GM12878 (cell line): ENCODE measurements at regions not wholly inside any gene's neighbourhood (a gene's known extent, or its start where the extent isn't known, plus 50 kb on each side); places are given as distances from the start of the nearest gene placed in this dataset.

Experiments
- ATAC-seq: fragments of 200-7000 bp; cut with Tn5 transposase; 3 replicates; pipeline ENCODE4 v1.9.1; 2020; ENCODE audit warnings: mild to moderate bottlenecking, moderate library complexity
- BruUV-seq: library from RNA; stranded (reverse); fragments of 400-500 nt; replicated peaks from 2 replicates; lab custom pipeline; 2021; lab: Mats Ljungman, UMichigan
- CTCF ChIA-PET: fragments of 300-600 bp; sonication (Branson Sonifier 250); formaldehyde crosslinking; extraction: SDS; loops from one replicate; lab custom pipeline; 2021; ENCODE audit warnings: inconsistent platforms; lab: Yijun Ruan, JAX
- POLR2A ChIA-PET: fragments of 350-600 bp; formaldehyde crosslinking; extraction: SDS; loops from one replicate; lab custom pipeline; 2021; ENCODE audit warnings: inconsistent platforms; lab: Charles Lee
- RAD21 ChIA-PET: fragments of 300-600 bp; sonication (Branson Sonifier 250); formaldehyde crosslinking; loops from one replicate; lab custom pipeline; 2023; ENCODE audit warnings: antibody characterized with exemption; ENCODE audit not compliant: unreplicated experiment; lab: Charles Lee
- SMC1A ChIA-PET: fragments of 300-600 bp; sonication (Branson Sonifier 250); formaldehyde crosslinking; loops from one replicate; lab custom pipeline; 2023; ENCODE audit not compliant: unreplicated experiment, uncharacterized antibody; lab: Charles Lee
- DNase-seq: peaks from one replicate; pipeline ENCODE4 v3.0.0-alpha.2; 2011; ENCODE audit warnings: low read depth, low spot score
- FAIRE-seq: peaks from 3 replicates; lab custom pipeline; 2011; peaks lifted over from hg19 to GRCh38; lab: Jason Lieb, UNC
- H2AFZ ChIP-seq: 2 replicates; pipeline ENCODE4 v1.6.0; 2011; ENCODE audit warnings: low read depth, low read length, control low read depth; ENCODE audit not compliant: control insufficient read depth
- H3K27ac ChIP-seq: 2 replicates; pipeline ENCODE4 v1.5.1; 2011; ENCODE audit warnings: control low read depth; ENCODE audit not compliant: control insufficient read depth, insufficient read depth
- H3K27me3 ChIP-seq, 2 experiments: replicated peaks in 1 of 2; 2 replicates each; pipeline versions ENCODE4 v1.6.0 to v1.6.1; 2011; ENCODE audit warnings: low read length in 1 of 2; ENCODE audit not compliant: control insufficient read depth in 2 of 2, insufficient read depth in 2 of 2
- H3K36me3 ChIP-seq, 2 experiments: 2 replicates each; pipeline ENCODE4 v1.5.1; 2011; ENCODE audit warnings: low read length in 1 of 2; ENCODE audit not compliant: control insufficient read depth in 2 of 2, insufficient read depth in 2 of 2
- H3K4me1 ChIP-seq: 2 replicates; pipeline ENCODE4 v1.6.1; 2011; ENCODE audit warnings: mild to moderate bottlenecking, low read length, moderate library complexity, mixed read lengths; ENCODE audit not compliant: control insufficient read depth, insufficient read depth
- H3K4me2 ChIP-seq: 2 replicates; pipeline ENCODE4 v1.6.0; 2011; ENCODE audit warnings: control low read depth; ENCODE audit not compliant: control insufficient read depth, insufficient read depth
- H3K4me3 ChIP-seq: fragments of 200-600 bp; sonication (generic); 2 replicates; pipeline ENCODE4 v1.5.1; 2016
- H3K79me2 ChIP-seq: 2 replicates; pipeline ENCODE4 v1.6.0; 2011; ENCODE audit warnings: low read length; ENCODE audit not compliant: control insufficient read depth, insufficient read depth
- H3K9ac ChIP-seq: 2 replicates; pipeline ENCODE4 v1.8.0; 2011; ENCODE audit warnings: low read length, control low read depth, mixed read lengths; ENCODE audit not compliant: control insufficient read depth, insufficient read depth
- H3K9me3 ChIP-seq: replicated peaks from 3 replicates; pipeline ENCODE4 v1.5.1; 2011; ENCODE audit warnings: mild to moderate bottlenecking, low read length; ENCODE audit not compliant: control insufficient read depth, insufficient read depth
- H4K20me1 ChIP-seq: 2 replicates; pipeline ENCODE4 v1.6.0; 2011; ENCODE audit not compliant: control insufficient read depth, insufficient read depth
- CREM ChIP-seq: IDR thresholded peaks from 2 replicates; pipeline ENCODE4 v1.6.1; 2014; ENCODE audit warnings: antibody characterized with exemption, low read depth
- PAX5 ChIP-seq: IDR thresholded peaks from 2 replicates; pipeline ENCODE4 v1.6.1; 2011; ENCODE audit warnings: low read depth, low read length, borderline replicate concordance
- USF1 ChIP-seq: IDR thresholded peaks from 2 replicates; pipeline ENCODE4 v1.6.1; 2011; ENCODE audit warnings: borderline replicate concordance, low read depth, mild to moderate bottlenecking, moderate library complexity, mixed read lengths, low read length; ENCODE audit not compliant: insufficient read depth; ENCODE audit errors: extremely low read length
- ZNF207 ChIP-seq: fragments of 450-650 bp; IDR thresholded peaks from 2 replicates; pipeline ENCODE4 v1.6.1; 2014; ENCODE audit warnings: antibody characterized with exemption, mild to moderate bottlenecking, borderline replicate concordance
- ZNF687 ChIP-seq: fragments of 450-650 bp; IDR thresholded peaks from 2 replicates; pipeline ENCODE4 v1.6.1; 2017; ENCODE audit warnings: mild to moderate bottlenecking, moderate library complexity
- WGBS: methylation state at CpG from one replicate; pipeline ENCODE4 v1.1.6; 2016; ENCODE audit warnings: low lambda C conversion rate; ENCODE audit not compliant: insufficient replicate concordance, insufficient coverage; ENCODE audit errors: missing lambda C conversion rate; 5-methylcytosine and 5-hydroxymethylcytosine counted together
- in situ Hi-C: fragments of 300-500 bp; cut with MboI; formaldehyde crosslinking; loops from 9 replicates; pipeline ENCODE4 v1.14.3; 2018; ENCODE audit warnings: mixed read lengths
- intact Hi-C: fragments of 100-400 bp; cut with micrococcal nuclease; formaldehyde crosslinking; loops from one replicate; pipeline ENCODE4 v1.14.2; 2022; ENCODE audit not compliant: unreplicated experiment

GRCh38 chr2:180191432-180192124 lies 184.5 kb upstream of the CWC22 start:
- POLR2A ChIA-PET = no interaction called here
- no peak for DNase-seq
- CTCF ChIA-PET = no interaction called here
- H3K36me3 ChIP-seq = no peaks in the 10 kb centered on the region
- in situ Hi-C loops = no loop called here
- RAD21 ChIA-PET = no interaction called here
- H3K9ac ChIP-seq = no peak overlapping the region
- no peak for TF ChIP-seq ZNF687
- TF ChIP-seq ZNF207 = no peak
- no peak for TF ChIP-seq USF1
- TF ChIP-seq PAX5 = no peak
- TF ChIP-seq CREM = no peak
- SMC1A ChIA-PET = no interaction called here
- H2AFZ ChIP-seq = no peak overlapping the region
- H3K4me3 ChIP-seq = no peak overlapping the region
- H3K4me2 ChIP-seq = no peak overlapping the region
- no peak overlapping the region for H3K27ac ChIP-seq
- H3K9me3 ChIP-seq = no peaks in the 10 kb centered on the region
- no peaks in the 10 kb centered on the region for H3K27me3 ChIP-seq
- intact Hi-C loops = no loop called here
- no peak for ATAC-seq
- no TSS peak for BruUV-seq
- no peak for FAIRE-seq
- no peaks in the 10 kb centered on the region for H3K79me2 ChIP-seq
- WGBS = 62% methylated on average over 11 of the region's 11 CpGs
- H3K4me1 ChIP-seq = no peaks in the 10 kb centered on the region
- no peaks in the 10 kb centered on the region for H4K20me1 ChIP-seq
